HepG2 (cell line): ENCODE measurements at regions not wholly inside any gene's neighbourhood (a gene's known extent, or its start where the extent isn't known, plus 50 kb on each side); places are given as distances from the start of the nearest gene placed in this dataset.

Source experiments
- ARHGAP35 ChIP-seq: sonication (generic); formaldehyde crosslinking; IDR thresholded peaks from 2 replicates; pipeline ENCODE4 v1.9.0; 2022; ENCODE audit warnings: mild to moderate bottlenecking, inconsistent platforms, moderate library complexity, missing genetic modification reagents, borderline replicate concordance
- CTCF ChIP-seq: sonication (generic); formaldehyde crosslinking; IDR thresholded peaks from 2 replicates; pipeline ENCODE4 v1.5.0; 2020; ENCODE audit warnings: mild to moderate bottlenecking, missing genetic modification reagents, moderate library complexity
- FOXM1 ChIP-seq: sonication (generic); formaldehyde crosslinking; IDR thresholded peaks from 2 replicates; pipeline ENCODE4 v1.5.0; 2020; ENCODE audit warnings: missing genetic modification reagents
- MEIS2 ChIP-seq: sonication (generic); formaldehyde crosslinking; IDR thresholded peaks from 2 replicates; pipeline ENCODE4 v1.9.0; 2021; ENCODE audit warnings: mild to moderate bottlenecking, missing genetic modification reagents
- ONECUT2 ChIP-seq: sonication (generic); formaldehyde crosslinking; IDR thresholded peaks from 2 replicates; pipeline ENCODE4 v1.4.0; 2020; ENCODE audit warnings: missing genetic modification reagents
- POLR2A ChIP-seq, 2 experiments: IDR thresholded peaks; 2 replicates each; pipeline ENCODE4 v1.6.1; 2011; ENCODE audit warnings: low read depth in 2 of 2, low read length in 2 of 2, mild to moderate bottlenecking in 1 of 2, moderate library complexity in 1 of 2; ENCODE audit not compliant: insufficient read depth in 1 of 2
- RAD21 ChIP-seq: fragments of 450-650 bp; formaldehyde crosslinking; IDR thresholded peaks from 2 replicates; pipeline ENCODE4 v1.5.0; 2020; ENCODE audit warnings: mild to moderate bottlenecking
- TOE1 ChIP-seq: sonication (generic); formaldehyde crosslinking; IDR thresholded peaks from 2 replicates; pipeline ENCODE4 v1.4.0; 2020; ENCODE audit warnings: mild to moderate bottlenecking, missing genetic modification reagents
- TOPORS ChIP-seq: sonication (generic); formaldehyde crosslinking; IDR thresholded peaks from 2 replicates; pipeline ENCODE4 v1.8.0; 2023; ENCODE audit warnings: mild to moderate bottlenecking, missing genetic modification reagents
- ZFP90 ChIP-seq: sonication (generic); formaldehyde crosslinking; IDR thresholded peaks from 2 replicates; pipeline ENCODE4 v1.8.0; 2022; ENCODE audit warnings: missing genetic modification reagents, mild to moderate bottlenecking, inconsistent platforms, borderline replicate concordance
- ZNF264 ChIP-seq: sonication (generic); formaldehyde crosslinking; IDR thresholded peaks from 2 replicates; pipeline ENCODE4 v1.4.0; 2020; ENCODE audit warnings: missing genetic modification reagents
- TF ChIP-seq, protein P1 (sequence below): sonication (generic); formaldehyde crosslinking; IDR thresholded peaks from 2 replicates; pipeline ENCODE4 v1.4.0; 2020; ENCODE audit warnings: missing genetic modification reagents, borderline replicate concordance
- TF ChIP-seq, protein P2 (sequence below): sonication (generic); formaldehyde crosslinking; IDR thresholded peaks from 2 replicates; pipeline ENCODE4 v1.4.0; 2020; ENCODE audit warnings: missing genetic modification reagents

- TF ChIP-seq TOPORS (CRISPR knock-in tag) (no peak), POLR2A (IDR thresholded peaks at IDR 0.05; ENCODE audit: insufficient read depth in 1 of 2, low read depth in 2 of 2, low read length in 2 of 2) (no peak), RAD21 (CRISPR knock-in tag) (no peak), ARHGAP35 (CRISPR knock-in tag) (no peak), CTCF (no peak), MEIS2 (CRISPR knock-in tag) (no peak), FOXM1 (CRISPR knock-in tag) (no peak), TOE1 (CRISPR knock-in tag) (no peak), ONECUT2 (no peak), ZFP90 (CRISPR knock-in tag) (no peak), ZNF264 (no peak)
- TF ChIP-seq, protein P1, sequence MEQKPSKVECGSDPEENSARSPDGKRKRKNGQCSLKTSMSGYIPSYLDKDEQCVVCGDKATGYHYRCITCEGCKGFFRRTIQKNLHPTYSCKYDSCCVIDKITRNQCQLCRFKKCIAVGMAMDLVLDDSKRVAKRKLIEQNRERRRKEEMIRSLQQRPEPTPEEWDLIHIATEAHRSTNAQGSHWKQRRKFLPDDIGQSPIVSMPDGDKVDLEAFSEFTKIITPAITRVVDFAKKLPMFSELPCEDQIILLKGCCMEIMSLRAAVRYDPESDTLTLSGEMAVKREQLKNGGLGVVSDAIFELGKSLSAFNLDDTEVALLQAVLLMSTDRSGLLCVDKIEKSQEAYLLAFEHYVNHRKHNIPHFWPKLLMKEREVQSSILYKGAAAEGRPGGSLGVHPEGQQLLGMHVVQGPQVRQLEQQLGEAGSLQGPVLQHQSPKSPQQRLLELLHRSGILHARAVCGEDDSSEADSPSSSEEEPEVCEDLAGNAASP (CRISPR knock-in tag), result no peak
- TF ChIP-seq, protein P2, sequence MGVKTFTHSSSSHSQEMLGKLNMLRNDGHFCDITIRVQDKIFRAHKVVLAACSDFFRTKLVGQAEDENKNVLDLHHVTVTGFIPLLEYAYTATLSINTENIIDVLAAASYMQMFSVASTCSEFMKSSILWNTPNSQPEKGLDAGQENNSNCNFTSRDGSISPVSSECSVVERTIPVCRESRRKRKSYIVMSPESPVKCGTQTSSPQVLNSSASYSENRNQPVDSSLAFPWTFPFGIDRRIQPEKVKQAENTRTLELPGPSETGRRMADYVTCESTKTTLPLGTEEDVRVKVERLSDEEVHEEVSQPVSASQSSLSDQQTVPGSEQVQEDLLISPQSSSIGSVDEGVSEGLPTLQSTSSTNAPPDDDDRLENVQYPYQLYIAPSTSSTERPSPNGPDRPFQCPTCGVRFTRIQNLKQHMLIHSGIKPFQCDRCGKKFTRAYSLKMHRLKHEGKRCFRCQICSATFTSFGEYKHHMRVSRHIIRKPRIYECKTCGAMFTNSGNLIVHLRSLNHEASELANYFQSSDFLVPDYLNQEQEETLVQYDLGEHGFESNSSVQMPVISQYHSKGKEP (CRISPR knock-in tag), result no peak
Observed at GRCh38 chr3:21216598-21216997, 534.4 kb downstream of the ZNF385D start.
